H1 (cell line): ENCODE measurements at regions not wholly inside any gene's neighbourhood (a gene's known extent, or its start where the extent isn't known, plus 50 kb on each side); places are given as distances from the start of the nearest gene placed in this dataset.

Experiments used
- CTCF ChIA-PET: fragments of 300-600 bp; sonication (Branson Sonifier 250); formaldehyde crosslinking; loops from one replicate; lab custom pipeline; 2021; ENCODE audit not compliant: partially characterized antibody; lab: Charles Lee
- POLR2A ChIA-PET: fragments of 300-600 bp; sonication (Branson Sonifier 250); formaldehyde crosslinking; loops from one replicate; lab custom pipeline; 2021; ENCODE audit warnings: inconsistent platforms; ENCODE audit not compliant: partially characterized antibody; lab: Charles Lee
- DNase-seq, 2 experiments: peaks; one replicate each; pipeline versions ENCODE4 v3.0.0 to v3.0.0-alpha.2; 2010 to 2022; ENCODE audit warnings: low spot score in 2 of 2, low read depth in 1 of 2, mixed read lengths in 1 of 2
- FAIRE-seq: peaks from 2 replicates; lab custom pipeline; 2011; peaks lifted over from hg19 to GRCh38; lab: Jason Lieb, UNC
- H2AFZ ChIP-seq: 2 replicates; pipeline ENCODE4 v1.8.1; 2012; ENCODE audit warnings: low read length, inconsistent platforms
- H2AK5ac ChIP-seq: 2 replicates; pipeline ENCODE4 v1.6.1; 2013; ENCODE audit warnings: low read depth, low read length
- H2BK120ac ChIP-seq: replicated peaks from 2 replicates; pipeline ENCODE3; 2013; ENCODE audit warnings: low read depth, low read length, inconsistent platforms
- H2BK12ac ChIP-seq: 2 replicates; pipeline ENCODE4 v1.6.1; 2013; ENCODE audit warnings: low read depth, low read length
- H2BK15ac ChIP-seq: 2 replicates; pipeline ENCODE4 v1.6.1; 2013; ENCODE audit warnings: low read length
- H2BK20ac ChIP-seq: 2 replicates; pipeline ENCODE4 v1.6.1; 2013; ENCODE audit warnings: low read length
- H2BK5ac ChIP-seq: 2 replicates; pipeline ENCODE4 v1.6.1; 2013; ENCODE audit warnings: low read depth, low read length
- H3K14ac ChIP-seq: 2 replicates; pipeline ENCODE4 v1.6.1; 2013; ENCODE audit warnings: inconsistent platforms; ENCODE audit not compliant: insufficient read length
- H3K18ac ChIP-seq: 2 replicates; pipeline ENCODE4 v1.6.1; 2013; ENCODE audit warnings: low read length; ENCODE audit errors: extremely low read depth
- H3K23ac ChIP-seq: 2 replicates; pipeline ENCODE4 v1.6.1; 2013; ENCODE audit warnings: inconsistent platforms; ENCODE audit not compliant: insufficient read length
- H3K23me2 ChIP-seq: 2 replicates; pipeline ENCODE4 v1.6.1; 2013; ENCODE audit warnings: low read depth, low read length
- H3K27ac ChIP-seq: 2 replicates; pipeline ENCODE4 v1.6.1; 2011; ENCODE audit warnings: low read depth, low read length, inconsistent platforms
- H3K27me3 ChIP-seq, 4 experiments: replicated peaks in 1 of 4; 1 replicate in 1 of 4; 2 replicates in 3 of 4; pipeline versions ENCODE4 v1.6.1 to v1.8.1; 2011 to 2013; ENCODE audit warnings: low read length in 3 of 4, mild to moderate bottlenecking in 3 of 4, inconsistent platforms in 2 of 4, mixed read lengths in 2 of 4, moderate library complexity in 1 of 4; ENCODE audit not compliant: control insufficient read depth in 3 of 4, insufficient read depth in 3 of 4; ENCODE audit errors: extremely low read depth in 1 of 4
- H3K36me3 ChIP-seq, 4 experiments: 2 replicates each; pipeline versions ENCODE4 v1.6.1 to v1.8.1; 2011 to 2013; ENCODE audit warnings: mild to moderate bottlenecking in 4 of 4, low read length in 3 of 4, moderate library complexity in 2 of 4, control low read depth in 1 of 4, inconsistent platforms in 1 of 4; ENCODE audit not compliant: insufficient read depth in 4 of 4, control insufficient read depth in 2 of 4
- H3K4ac ChIP-seq: replicated peaks from 2 replicates; pipeline ENCODE3; 2013; ENCODE audit warnings: low read length, low read depth, mixed read lengths, inconsistent platforms; ENCODE audit not compliant: insufficient read length
- H3K4me1 ChIP-seq, 4 experiments: replicated peaks in 1 of 4; 1 replicate in 1 of 4; 2 replicates in 3 of 4; pipeline versions ENCODE4 v1.6.1 to v1.8.1; 2011 to 2013; ENCODE audit warnings: low read length in 3 of 4, inconsistent platforms in 2 of 4, mixed read lengths in 1 of 4; ENCODE audit not compliant: insufficient read depth in 4 of 4, control insufficient read depth in 3 of 4
- H3K4me2 ChIP-seq, 2 experiments: 2 replicates each; pipeline versions ENCODE4 v1.6.1 to v1.8.1; 2011 to 2013; ENCODE audit warnings: low read depth in 2 of 2, low read length in 2 of 2, control low read depth in 1 of 2, inconsistent platforms in 1 of 2, mild to moderate bottlenecking in 1 of 2; ENCODE audit not compliant: insufficient read depth in 1 of 2
- H3K4me3 ChIP-seq, 4 experiments: fragments of 200-600, 300-600 bp in 1 of 4; sonication (generic), shearing (Covaris generic), sonication (Bioruptor Twin) in 1 of 4; 2 replicates each; pipeline versions ENCODE4 v1.5.1 to v1.8.1; 2011 to 2016; ENCODE audit warnings: low read length in 4 of 4, low read depth in 3 of 4, control low read depth in 2 of 4, inconsistent platforms in 2 of 4, mild to moderate bottlenecking in 2 of 4, mixed read lengths in 1 of 4, moderate library complexity in 1 of 4; ENCODE audit not compliant: insufficient read depth in 2 of 4; ENCODE audit errors: extremely low read depth in 1 of 4
- H3K56ac ChIP-seq: replicated peaks from 2 replicates; pipeline ENCODE3; 2013; ENCODE audit warnings: low read depth, mild to moderate bottlenecking, mixed read lengths, low read length, inconsistent platforms; ENCODE audit not compliant: insufficient read length
- H3K79me1 ChIP-seq: 2 replicates; pipeline ENCODE4 v1.6.1; 2013; ENCODE audit warnings: low read depth, low read length, control low read depth
- H3K79me2 ChIP-seq, 2 experiments: 2 replicates each; pipeline versions ENCODE4 v1.6.1 to v1.8.1; 2012 to 2013; ENCODE audit warnings: low read length in 2 of 2, mild to moderate bottlenecking in 2 of 2, inconsistent platforms in 1 of 2; ENCODE audit not compliant: insufficient read depth in 2 of 2, control insufficient read depth in 1 of 2
- H3K9ac ChIP-seq, 4 experiments: replicated peaks in 1 of 4; 1 replicate in 1 of 4; 2 replicates in 3 of 4; pipeline versions ENCODE4 v1.6.1 to v1.8.1; 2011 to 2013; ENCODE audit warnings: low read depth in 3 of 4, low read length in 3 of 4, control low read depth in 2 of 4, mild to moderate bottlenecking in 2 of 4, moderate library complexity in 2 of 4, inconsistent platforms in 1 of 4; ENCODE audit errors: extremely low read depth in 1 of 4
- H3K9me3 ChIP-seq, 2 experiments: 2 replicates each; pipeline versions ENCODE4 v1.6.1 to v1.8.1; 2012 to 2013; ENCODE audit warnings: mild to moderate bottlenecking in 2 of 2, moderate library complexity in 2 of 2, control low read depth in 1 of 2, inconsistent platforms in 1 of 2, low read depth in 1 of 2, low read length in 1 of 2, mixed read lengths in 1 of 2; ENCODE audit not compliant: insufficient read depth in 2 of 2
- H4K20me1 ChIP-seq, 2 experiments: replicated peaks in 1 of 2; 2 replicates each; pipeline versions ENCODE3 to v1.8.1; 2011 to 2013; ENCODE audit warnings: inconsistent platforms in 2 of 2, low read length in 2 of 2, mild to moderate bottlenecking in 1 of 2; ENCODE audit not compliant: insufficient read depth in 2 of 2, control insufficient read depth in 1 of 2
- H4K5ac ChIP-seq: 2 replicates; pipeline ENCODE4 v1.6.1; 2013; ENCODE audit warnings: low read length, low read depth, mixed read lengths, inconsistent platforms; ENCODE audit not compliant: insufficient read length
- H4K8ac ChIP-seq: 2 replicates; pipeline ENCODE4 v1.8.0; 2013; ENCODE audit warnings: mild to moderate bottlenecking, moderate library complexity, low read length, inconsistent platforms; ENCODE audit not compliant: insufficient read depth; ENCODE audit errors: extremely low read depth
- H4K91ac ChIP-seq: replicated peaks from 2 replicates; pipeline ENCODE3; 2013; ENCODE audit warnings: low read length, mixed read lengths, inconsistent platforms; ENCODE audit not compliant: insufficient read length
- ATF2 ChIP-seq: IDR thresholded peaks from 2 replicates; pipeline ENCODE4 v1.6.1; 2012; ENCODE audit warnings: low read length, inconsistent platforms
- BCL11A ChIP-seq, 2 experiments: IDR thresholded peaks; one replicate each; pipeline ENCODE4 v1.6.1; 2011; ENCODE audit warnings: low read depth in 2 of 2, low read length in 2 of 2, mild to moderate bottlenecking in 2 of 2
- CBX5 ChIP-seq: fragments of 300-800, 300-1000 bp; sonication (generic); IDR thresholded peaks from 2 replicates; pipeline ENCODE4 v1.7.1; 2016; ENCODE audit warnings: antibody characterized with exemption, low read length, low read depth
- CHD1 ChIP-seq: IDR thresholded peaks from 2 replicates; pipeline ENCODE4 v1.6.1; 2012; ENCODE audit warnings: low read depth, low read length, improper control_type of control experiment
- KDM5A ChIP-seq: fragments of 200-600 bp; IDR thresholded peaks from 2 replicates; pipeline ENCODE4 v1.7.1; 2012; ENCODE audit warnings: mild to moderate bottlenecking, low read length, inconsistent platforms, mixed read lengths
- SIN3A ChIP-seq, 2 experiments: IDR thresholded peaks in 1 of 2; conservative IDR thresholded peaks in 1 of 2; 2 replicates each; pipeline ENCODE4 v1.6.1; 2011 to 2012; ENCODE audit warnings: low read length in 2 of 2, improper control_type of control experiment in 1 of 2, low read depth in 1 of 2, mild to moderate bottlenecking in 1 of 2
- SIRT6 ChIP-seq: IDR thresholded peaks from one replicate; pipeline ENCODE4 v1.7.1; 2012; ENCODE audit warnings: low read length, inconsistent platforms
- YY1 ChIP-seq: IDR thresholded peaks from 2 replicates; pipeline ENCODE4 v1.6.1; 2011; ENCODE audit warnings: low read depth, mild to moderate bottlenecking, low read length
- WGBS, 2 experiments: shearing (Covaris generic) in 1 of 2; methylation state at CpG; one replicate each; pipeline versions ENCODE4 v1.1.6 to v1.1.7; 2013 to 2015; ENCODE audit warnings: low lambda C conversion rate in 2 of 2, mixed read lengths in 2 of 2, inconsistent platforms in 1 of 2, low coverage in 1 of 2, missing lambda C conversion rate in 1 of 2; ENCODE audit not compliant: insufficient replicate concordance in 2 of 2, insufficient coverage in 1 of 2, insufficient read length in 1 of 2; ENCODE audit errors: extremely low coverage in 1 of 2, missing lambda C conversion rate in 1 of 2; 5-methylcytosine and 5-hydroxymethylcytosine counted together
- TF ChIP-seq, protein P1 (sequence below): IDR thresholded peaks from 2 replicates; pipeline ENCODE4 v1.6.1; 2011; ENCODE audit warnings: low read length, improper control_type of control experiment

- Histone ChIP-seq H2BK20ac (no peak overlapping the region), H3K23ac (no peak overlapping the region), H4K91ac (no peak overlapping the region), H3K79me2 (no peaks in the 10 kb centered on the region), H4K5ac (no peak overlapping the region), H3K18ac (no peak overlapping the region), H3K27me3 (no peaks in the 10 kb centered on the region), H3K4me2 (no peak overlapping the region), H2AFZ (no peak overlapping the region), H3K23me2 (no peaks in the 10 kb centered on the region), H3K4ac (no peak overlapping the region), H3K79me1 (no peaks in the 10 kb centered on the region), H3K9ac (no peak overlapping the region), H2BK15ac (no peak overlapping the region), H4K8ac (no peak overlapping the region), H3K27ac (no peak overlapping the region), H3K36me3 (no peaks in the 10 kb centered on the region; a peak in 1 of 8 replicates), H2BK120ac (no peak overlapping the region), H3K4me1 (peaks cover 0 to 2% (median 0%) of the 10 kb centered on the region in 4 experiments; a peak in 1 of 7 replicates), H3K9me3 (no peaks in the 10 kb centered on the region), H3K56ac (no peak overlapping the region), H2BK12ac (no peak overlapping the region), H4K20me1 (no peaks in the 10 kb centered on the region), H2AK5ac (no peak overlapping the region), H3K14ac (no peak overlapping the region), H3K4me3 (no peak overlapping the region), H2BK5ac (no peak overlapping the region)
- TF ChIP-seq CHD1 (no peak), SIN3A (conservative IDR thresholded peaks at IDR 0.05 in 1 of 2, IDR thresholded peaks at IDR 0.05 in 1 of 2; ENCODE audit: low read depth in 1 of 2, low read length in 2 of 2) (no peak), ATF2 (no peak), BCL11A (IDR thresholded peaks at IDR 0.05; ENCODE audit: low read depth in 2 of 2, low read length in 2 of 2) (no peak), SIRT6 (no peak), KDM5A (no peak), CBX5 (no peak), YY1 (no peak)
- TF ChIP-seq, protein P1, sequence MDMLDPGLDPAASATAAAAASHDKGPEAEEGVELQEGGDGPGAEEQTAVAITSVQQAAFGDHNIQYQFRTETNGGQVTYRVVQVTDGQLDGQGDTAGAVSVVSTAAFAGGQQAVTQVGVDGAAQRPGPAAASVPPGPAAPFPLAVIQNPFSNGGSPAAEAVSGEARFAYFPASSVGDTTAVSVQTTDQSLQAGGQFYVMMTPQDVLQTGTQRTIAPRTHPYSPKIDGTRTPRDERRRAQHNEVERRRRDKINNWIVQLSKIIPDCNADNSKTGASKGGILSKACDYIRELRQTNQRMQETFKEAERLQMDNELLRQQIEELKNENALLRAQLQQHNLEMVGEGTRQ: no peak
- DNase-seq (no peak), FAIRE-seq (no peak)
- POLR2A ChIA-PET: no interaction called here
- CTCF ChIA-PET: interaction anchor here (0.7 to 1.1 kb wide), 2 partner anchors 11 to 12 kb away, joined by 3 to 5 read pairs; no protein-coding TSS in a partner anchor
- 90% methylated on average over 3 of the region's 3 CpGs; no CpG with 5 or more reads in 1 of the 2 experiments for WGBS, 2 experiments
Measured at GRCh38 chr7:84535580-84536270, 341.1 kb upstream of the SEMA3A start.
